NCI-H2227 (cell line): ENCODE measurements at regions not wholly inside any gene's neighbourhood (a gene's known extent, or its start where the extent isn't known, plus 50 kb on each side); places are given as distances from the start of the nearest gene placed in this dataset.
"Not testable (repeated sequence)": the region's sequence is repeated elsewhere in the genome, so short reads cannot be mapped to it uniquely, and the experiment has no call there.

Experiments used
- DNase-seq: peaks from one replicate; lab custom pipeline; 2025; ENCODE audit not compliant: unreplicated experiment; lab: John Stamatoyannopoulos, UW

GRCh38 chr10:42985436-42986316, 91.2 kb upstream of the RET start:
- no peak for DNase-seq

- DNase-seq, result no peak
These were observed 90.2 kb upstream of the RET start for GRCh38 chr10:42986633-42987032.

DNA sequence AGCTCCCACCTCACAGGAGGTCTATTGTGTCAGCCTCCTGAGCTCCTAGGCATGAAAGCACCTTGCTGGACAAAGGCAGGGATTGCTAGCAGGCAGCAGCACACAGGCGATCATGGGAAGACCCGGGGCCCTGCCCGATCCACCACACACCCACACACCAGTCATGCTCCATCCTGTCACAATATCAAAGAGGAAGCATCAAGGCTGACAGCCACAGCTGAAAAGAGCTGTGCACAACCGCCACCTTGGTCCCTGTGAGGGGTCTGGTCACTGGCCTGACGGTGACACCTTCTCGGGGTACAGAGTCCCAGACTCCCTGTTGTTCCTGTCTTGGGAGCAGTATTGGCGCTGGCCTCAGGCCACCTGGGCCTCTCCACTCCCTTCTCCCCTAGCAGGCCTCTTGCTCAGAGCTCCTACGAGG, 89.7 kb upstream of the RET start:
- DNase-seq, result no peak

GRCh38 chr10:42987575-42987974, 89.3 kb upstream of the RET start:
- DNase-seq, result no peak

DNA sequence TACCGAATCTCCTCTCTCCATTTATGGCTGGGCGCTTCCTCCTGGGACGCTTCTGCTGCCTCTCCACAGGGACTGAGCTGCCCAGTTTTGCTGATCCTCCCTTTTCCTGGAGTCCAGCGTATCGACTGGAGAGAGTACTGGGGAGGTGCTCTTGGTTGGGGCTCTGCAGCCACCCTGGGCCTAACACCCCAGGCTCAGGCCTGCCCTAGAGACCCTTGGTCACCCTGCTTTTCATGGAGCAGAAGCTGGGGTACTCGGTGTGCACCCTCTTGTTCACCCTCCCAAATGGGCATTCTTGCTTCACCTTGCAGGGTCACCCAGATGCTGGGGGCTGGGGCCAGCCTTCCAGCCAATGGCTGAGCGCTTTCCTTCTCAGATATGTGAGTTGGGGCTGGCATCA, 88.8 kb upstream of the RET start:
- DNase-seq, result no peak

GRCh38 chr10:42988517-42989395, 88.1 kb upstream of the RET start:
- DNase-seq, result no peak

GRCh38 chr10:42989481-42989921, 87.4 kb upstream of the RET start:
- DNase-seq, result no peak

DNA sequence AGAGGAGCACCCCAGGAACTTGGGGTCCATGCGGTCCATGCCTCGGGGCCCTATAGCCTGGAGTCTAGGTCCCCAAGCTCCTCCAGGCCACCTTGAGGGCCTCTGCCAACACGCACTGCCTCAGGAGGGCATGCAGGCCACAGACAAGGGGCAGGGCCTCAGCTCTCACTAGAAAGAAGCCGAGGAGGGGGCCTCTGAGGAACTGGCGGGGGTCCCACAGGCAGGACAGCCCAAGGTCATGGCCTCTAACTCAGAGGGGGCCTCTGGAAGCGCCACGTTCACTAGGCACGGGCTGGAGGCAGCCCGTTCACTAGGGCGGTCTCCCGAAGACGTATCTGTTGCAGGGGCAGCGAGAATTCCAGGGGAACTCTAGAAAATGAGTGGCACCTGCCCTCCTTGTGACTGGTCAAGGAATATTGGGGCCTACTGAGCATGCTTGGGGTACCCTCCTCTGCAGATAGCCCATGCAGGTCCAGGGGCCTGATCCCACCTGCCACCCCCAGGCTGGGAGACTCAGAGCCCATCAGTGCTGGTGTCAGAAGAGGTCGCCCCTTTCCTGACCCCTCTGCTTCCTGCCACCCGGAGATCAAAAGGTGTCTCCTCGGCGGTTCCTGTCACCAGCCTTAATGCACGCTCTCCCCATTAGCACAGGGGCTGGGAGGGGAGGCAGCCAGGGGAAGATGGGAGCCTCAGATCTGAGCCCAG, 86.7 kb upstream of the RET start:
- DNase-seq, result no peak

GRCh38 chr10:42990721-42991441, 86.0 kb upstream of the RET start:
- DNase-seq, result no peak

DNA sequence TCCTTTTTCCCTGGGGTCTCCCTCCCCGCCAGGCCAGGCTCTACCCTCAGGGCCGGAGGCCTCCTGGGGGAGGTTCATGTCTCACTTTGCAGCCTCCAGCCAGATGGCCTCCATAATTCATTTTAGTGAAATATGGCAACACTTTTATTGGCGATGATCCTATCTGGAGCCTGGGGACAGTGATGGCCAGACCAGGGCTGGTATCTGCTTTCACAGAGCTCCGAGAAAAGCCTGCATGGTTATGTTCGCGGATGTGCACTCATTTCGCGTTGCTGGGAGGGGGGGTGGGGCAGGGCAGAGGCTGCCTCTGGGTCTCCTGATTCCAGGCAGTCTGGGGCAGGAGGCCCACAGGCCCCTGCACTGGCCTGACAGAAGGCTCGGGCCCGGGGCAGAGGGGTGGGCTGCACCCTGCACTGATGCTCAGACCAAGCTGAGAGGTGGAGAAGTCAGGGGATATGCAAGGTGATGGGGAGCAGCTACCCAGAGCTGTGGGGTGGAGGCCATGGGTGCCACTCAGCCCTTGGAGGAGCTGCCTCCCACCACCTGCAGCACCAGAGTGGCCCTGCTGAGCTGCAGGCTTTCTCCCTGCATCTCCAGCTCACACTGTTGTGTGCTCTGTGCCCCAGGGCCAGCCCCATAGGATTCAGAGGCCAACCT, 85.3 kb upstream of the RET start:
- DNase-seq, result no peak

DNA sequence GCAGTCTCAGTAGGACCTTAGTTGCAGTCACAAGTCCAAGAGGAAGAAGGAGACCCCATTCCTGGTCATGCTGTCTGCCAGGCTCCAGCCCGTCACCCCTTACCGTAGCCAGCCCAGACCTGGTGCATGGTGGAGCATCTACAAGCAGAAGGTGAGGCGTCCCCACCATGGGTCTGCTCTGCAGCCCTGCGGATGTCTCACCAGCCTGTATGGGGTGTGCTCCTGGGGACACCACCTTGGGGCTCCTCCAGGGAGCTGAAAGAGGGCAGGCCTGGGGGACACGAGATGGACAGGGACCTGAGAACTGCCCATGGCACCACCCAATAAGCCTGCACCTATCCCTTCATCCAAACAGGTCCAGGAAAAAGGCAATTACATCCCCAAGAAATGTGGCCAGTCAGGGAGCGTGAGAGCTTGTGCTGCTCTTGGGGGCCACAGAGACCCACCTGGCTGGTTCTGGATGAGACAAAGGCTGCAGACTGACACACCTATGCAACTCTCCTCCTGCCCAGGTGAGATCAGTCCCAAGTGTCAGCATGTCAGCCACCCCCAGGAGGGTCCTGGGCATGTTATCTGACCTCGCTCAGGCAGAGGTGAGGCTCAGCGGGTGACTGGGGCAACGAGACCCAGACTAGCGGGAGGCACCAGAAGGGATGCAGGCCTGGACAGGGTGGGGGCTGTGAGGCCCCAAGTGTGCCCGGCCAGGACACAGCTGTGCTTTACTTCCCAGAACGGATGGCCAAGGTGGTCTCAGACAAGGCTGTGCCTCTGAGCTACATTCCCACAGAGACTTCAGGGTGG, 84.5 kb upstream of the RET start:
- DNase-seq, result no peak

- no peak for DNase-seq
These were observed 83.9 kb upstream of the RET start for GRCh38 chr10:42992957-42993390.

- not testable (repeated sequence) for DNase-seq
These were observed 82.0 kb upstream of the RET start for GRCh38 chr10:42994909-42995308.

- DNase-seq, result no peak
These were observed 81.3 kb upstream of the RET start for GRCh38 chr10:42995537-42995936.

DNA sequence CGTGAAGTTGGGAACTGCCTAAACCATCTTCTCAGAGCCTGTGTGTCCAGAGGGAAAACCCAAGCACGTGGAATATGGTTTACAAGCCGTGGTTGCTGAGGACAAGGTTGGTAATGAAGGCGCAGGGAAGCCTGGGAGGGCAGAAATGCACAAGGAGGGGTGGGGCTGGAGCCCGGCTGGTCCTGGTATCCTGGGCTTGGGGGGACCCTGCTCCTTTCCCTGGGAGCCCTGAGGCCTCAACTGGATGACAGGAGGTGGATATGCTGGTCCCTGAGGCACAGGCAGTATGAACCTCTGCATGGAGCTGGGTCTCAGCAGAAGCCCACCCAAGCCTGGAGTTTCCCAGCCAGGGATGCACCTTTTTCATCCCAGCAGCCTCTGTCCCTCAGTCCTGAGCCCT, 80.3 kb upstream of the RET start:
- DNase-seq, result no peak

DNA sequence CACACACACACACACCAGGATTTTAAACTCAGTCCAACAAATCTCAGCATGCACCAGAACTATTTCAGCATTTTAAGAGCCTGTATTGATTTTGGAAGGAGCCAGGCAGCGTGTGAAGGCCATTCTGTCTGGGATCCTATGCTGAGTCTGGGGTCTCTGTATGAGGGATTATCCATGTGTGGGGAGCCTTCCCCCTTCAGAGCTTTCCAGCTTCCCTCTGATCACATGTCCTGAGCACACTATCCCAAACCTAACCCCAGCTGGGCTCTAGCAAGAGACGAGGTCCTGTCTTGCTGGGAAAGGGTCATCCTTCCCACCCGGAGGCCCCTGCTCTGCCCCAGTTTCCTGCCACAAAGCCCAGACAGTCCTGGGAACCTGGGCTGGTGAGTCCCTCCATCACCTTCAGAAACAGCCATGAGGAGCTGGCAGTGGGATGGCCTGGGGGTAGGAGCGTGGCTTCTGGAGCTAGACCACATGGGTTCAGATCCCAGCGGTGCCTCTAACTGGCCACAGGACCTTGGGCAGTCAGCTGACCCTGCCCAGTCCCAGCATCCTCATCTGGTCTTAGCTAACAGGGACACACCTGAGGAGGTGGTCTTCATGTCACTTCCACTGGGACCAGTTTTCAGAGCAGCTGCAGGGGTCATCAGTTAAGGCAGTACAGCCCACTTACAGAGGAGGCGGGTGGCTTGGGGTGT, 79.6 kb upstream of the RET start:
- DNase-seq, result no peak

- no peak for DNase-seq
These were observed 79.1 kb upstream of the RET start for GRCh38 chr10:42997849-42998165.

DNA sequence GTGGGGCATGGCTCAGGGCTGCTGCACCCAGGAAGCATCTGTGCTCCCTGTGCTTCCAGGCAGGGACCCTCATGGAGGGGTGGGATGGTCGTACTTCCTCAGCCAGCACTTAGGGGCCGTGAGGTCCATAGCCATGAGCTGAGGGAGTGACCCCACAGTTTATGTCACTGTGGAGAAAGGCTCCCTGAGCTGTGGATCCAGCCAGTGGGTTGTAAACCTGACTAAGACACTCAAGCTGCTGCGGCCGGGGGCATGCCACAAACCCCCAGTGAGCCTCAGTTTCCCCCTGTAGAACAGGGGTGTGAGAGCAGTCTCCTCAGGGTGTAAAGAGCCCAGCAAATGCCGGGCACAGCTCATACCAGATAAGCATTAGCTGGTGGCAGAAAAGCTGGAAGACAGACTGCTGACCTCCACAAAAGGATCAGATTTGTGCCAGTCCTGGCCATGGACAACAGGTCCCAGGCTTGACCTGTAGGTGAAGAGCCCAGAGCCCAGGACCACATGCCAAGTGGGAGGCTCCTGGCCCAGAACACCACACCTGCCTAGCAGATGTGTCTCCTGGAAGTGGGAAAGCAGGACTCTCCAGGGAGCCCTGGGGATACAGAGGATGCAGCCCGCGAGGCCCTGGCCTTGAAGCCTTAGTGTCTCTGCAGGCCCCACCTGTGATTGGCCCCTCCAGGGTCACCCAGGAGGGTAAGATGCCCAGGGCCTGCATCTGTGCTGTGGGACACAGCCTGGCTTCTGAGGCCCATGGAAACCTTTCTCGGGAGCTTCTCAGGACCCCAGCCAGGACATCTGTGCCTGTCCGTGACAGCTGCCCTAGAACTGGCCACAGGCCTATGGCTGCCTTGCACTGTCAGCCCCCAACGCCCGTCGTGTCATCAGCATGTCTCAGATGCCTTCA, 78.1 kb upstream of the RET start:
- DNase-seq, result no peak
